Liver (tissue), 8 donors: ENCODE measurements at regions not wholly inside any gene's neighbourhood (a gene's known extent, or its start where the extent isn't known, plus 50 kb on each side); places are given as distances from the start of the nearest gene placed in this dataset.

Source experiments
- DNase-seq: peaks from one replicate; pipeline ENCODE4 v3.0.0-alpha.2; 2017; ENCODE audit warnings: low spot score
- H3K27ac ChIP-seq, 2 donors: one replicate each; pipeline ENCODE4 v1.7.0; 2013; ENCODE audit warnings: inconsistent platforms in 2 of 2, low read length in 2 of 2, control low read depth in 1 of 2, low read depth in 1 of 2, mild to moderate bottlenecking in 1 of 2
- H3K27me3 ChIP-seq, 4 donors: one replicate each; pipeline versions ENCODE4 v1.6.1 to v1.7.0; 2013; ENCODE audit warnings: low read length in 3 of 4, inconsistent platforms in 1 of 4, mild to moderate bottlenecking in 1 of 4, moderate library complexity in 1 of 4; ENCODE audit not compliant: control insufficient read depth in 4 of 4, insufficient read depth in 4 of 4
- H3K36me3 ChIP-seq, 4 donors: one replicate each; pipeline versions ENCODE4 v1.6.1 to v1.7.0; 2013; ENCODE audit warnings: low read length in 3 of 4, mild to moderate bottlenecking in 3 of 4, low read depth in 1 of 4, moderate library complexity in 1 of 4; ENCODE audit not compliant: control insufficient read depth in 4 of 4, insufficient read depth in 3 of 4
- H3K4me1 ChIP-seq, 4 donors: one replicate each; pipeline versions ENCODE4 v1.6.1 to v1.7.0; 2013; ENCODE audit warnings: low read length in 3 of 4, mild to moderate bottlenecking in 3 of 4, moderate library complexity in 1 of 4; ENCODE audit not compliant: control insufficient read depth in 4 of 4, insufficient read depth in 4 of 4
- H3K4me3 ChIP-seq, 3 donors: one replicate each; pipeline versions ENCODE4 v1.6.1 to v1.7.0; 2013; ENCODE audit warnings: low read length in 3 of 3, control low read depth in 1 of 3, low read depth in 1 of 3, mild to moderate bottlenecking in 1 of 3
- H3K9ac ChIP-seq, 2 donors: one replicate each; pipeline ENCODE4 v1.7.0; 2013; ENCODE audit warnings: low read length in 2 of 2, mild to moderate bottlenecking in 2 of 2, moderate library complexity in 2 of 2, control low read depth in 1 of 2, low read depth in 1 of 2
- H3K9me3 ChIP-seq, 4 donors: one replicate each; pipeline versions ENCODE4 v1.6.1 to v1.7.0; 2013; ENCODE audit warnings: low read length in 3 of 4; ENCODE audit not compliant: control insufficient read depth in 4 of 4
- ATF3 ChIP-seq: IDR thresholded peaks from 2 replicates; pipeline ENCODE4 v1.6.1; 2016; ENCODE audit warnings: antibody characterized with exemption
- CTCF ChIP-seq: fragments of 150-350 bp; IDR thresholded peaks from 2 replicates; pipeline ENCODE4 v1.5.1; 2017; ENCODE audit warnings: improper control_type of control experiment, low read depth, low read length; ENCODE audit not compliant: missing input control
- EGR1 ChIP-seq, 2 donors: IDR thresholded peaks; 2 replicates each; pipeline ENCODE4 v1.6.1; 2016 to 2018; ENCODE audit warnings: antibody characterized with exemption in 2 of 2, low read depth in 2 of 2
- FOXA1 ChIP-seq: IDR thresholded peaks from 2 replicates; pipeline ENCODE4 v1.6.1; 2016; ENCODE audit warnings: antibody characterized with exemption
- FOXA2 ChIP-seq: IDR thresholded peaks from 2 replicates; pipeline ENCODE4 v1.6.1; 2016; ENCODE audit warnings: antibody characterized with exemption
- GABPA ChIP-seq, 2 donors: IDR thresholded peaks in 1 of 2; conservative IDR thresholded peaks in 1 of 2; 2 replicates each; pipeline ENCODE4 v1.6.1; 2016; ENCODE audit warnings: antibody characterized with exemption in 2 of 2, mild to moderate bottlenecking in 1 of 2, moderate library complexity in 1 of 2
- HNF4A ChIP-seq, 2 donors: conservative IDR thresholded peaks; 2 replicates each; pipeline ENCODE4 v1.6.1; 2016; ENCODE audit warnings: antibody characterized with exemption in 2 of 2, mild to moderate bottlenecking in 2 of 2
- HNF4G ChIP-seq: IDR thresholded peaks from 2 replicates; pipeline ENCODE4 v1.6.1; 2016; ENCODE audit warnings: antibody characterized with exemption
- JUND ChIP-seq, 2 donors: IDR thresholded peaks; 2 replicates each; pipeline ENCODE4 v1.6.1; 2016; ENCODE audit warnings: antibody characterized with exemption in 2 of 2
- MAX ChIP-seq: IDR thresholded peaks from 2 replicates; pipeline ENCODE4 v1.6.1; 2016; ENCODE audit warnings: antibody characterized with exemption
- NR2F2 ChIP-seq: IDR thresholded peaks from 2 replicates; pipeline ENCODE4 v1.6.1; 2016; ENCODE audit warnings: antibody characterized with exemption
- RAD21 ChIP-seq, 2 donors: IDR thresholded peaks; 2 replicates each; pipeline ENCODE4 v1.6.1; 2016; ENCODE audit warnings: antibody characterized with exemption in 2 of 2, mild to moderate bottlenecking in 2 of 2
- REST ChIP-seq: IDR thresholded peaks from 2 replicates; pipeline ENCODE4 v1.6.1; 2016; ENCODE audit warnings: antibody characterized with exemption, mild to moderate bottlenecking
- RXRA ChIP-seq, 2 donors: IDR thresholded peaks; 2 replicates each; pipeline ENCODE4 v1.6.1; 2017 to 2018; ENCODE audit warnings: antibody characterized with exemption in 2 of 2, mild to moderate bottlenecking in 1 of 2
- SP1 ChIP-seq: IDR thresholded peaks from 2 replicates; pipeline ENCODE4 v1.6.1; 2018; ENCODE audit warnings: antibody characterized with exemption, mild to moderate bottlenecking
- TAF1 ChIP-seq: conservative IDR thresholded peaks from 2 replicates; pipeline ENCODE4 v1.6.1; 2016; ENCODE audit warnings: antibody characterized with exemption, mild to moderate bottlenecking
- YY1 ChIP-seq: IDR thresholded peaks from 2 replicates; pipeline ENCODE4 v1.6.1; 2016; ENCODE audit warnings: antibody characterized with exemption, mild to moderate bottlenecking
- ZBTB33 ChIP-seq: IDR thresholded peaks from 2 replicates; pipeline ENCODE4 v1.6.1; 2016; ENCODE audit warnings: antibody characterized with exemption
- WGBS: extraction: QIAGEN DNeasy Blood & Tissue Kit; methylation state at CpG from one replicate; pipeline ENCODE4 v1.1.7; 2013; 5-methylcytosine and 5-hydroxymethylcytosine counted together
- donor health status: healthy.
- donor health status: healthy.
- donor health status: healthy.
- donor health status: healthy.
- donor health status: healthy.

GRCh38 chr14:65877166-65877565, 464.6 kb downstream of the FUT8 start:
- no peak for DNase-seq
- no peak overlapping the region for H3K9ac ChIP-seq
- WGBS, result 78% methylated on average over 7 of the region's 7 CpGs
- H3K27ac ChIP-seq, result no peak overlapping the region
- H3K4me3 ChIP-seq, result no peak overlapping the region
- peaks cover 0 to 3% (median 0%) of the 10 kb centered on the region in 4 donors for H3K27me3 ChIP-seq
- no peaks in the 10 kb centered on the region for H3K4me1 ChIP-seq
- no peaks in the 10 kb centered on the region for H3K36me3 ChIP-seq
- no peak for TF ChIP-seq YY1
- TF ChIP-seq TAF1, result no peak
- no peak for TF ChIP-seq ZBTB33
- TF ChIP-seq HNF4G, result no peak
- no peak for TF ChIP-seq ATF3
- TF ChIP-seq EGR1 (IDR thresholded peaks at IDR 0.05; ENCODE audit: low read depth in 2 of 2), result no peak
- no peak for TF ChIP-seq RAD21 (IDR thresholded peaks at IDR 0.05)
- no peak for TF ChIP-seq CTCF
- no peak for TF ChIP-seq GABPA (IDR thresholded peaks at IDR 0.05 in 1 of 2, conservative IDR thresholded peaks at IDR 0.05 in 1 of 2)
- no peak for TF ChIP-seq REST
- no peak for TF ChIP-seq FOXA2
- TF ChIP-seq SP1, result no peak
- no peak for TF ChIP-seq MAX
- no peak for TF ChIP-seq JUND (IDR thresholded peaks at IDR 0.05)
- TF ChIP-seq RXRA (IDR thresholded peaks at IDR 0.05), result no peak
- TF ChIP-seq NR2F2, result no peak
- no peak for TF ChIP-seq HNF4A (conservative IDR thresholded peaks at IDR 0.05)
- no peak for TF ChIP-seq FOXA1
- no peaks in the 10 kb centered on the region for H3K9me3 ChIP-seq
